ENCODE measurements at regions not wholly inside any gene's neighbourhood (a gene's known extent, or its start where the extent isn't known, plus 50 kb on each side); places are given as distances from the start of the nearest gene placed in this dataset.

- Histone ChIP-seq H3K4me3 (ENCODE audit: low read depth, low read length, poor library complexity, severe bottlenecking) (no peak overlapping the region), H3K4me2 (ENCODE audit: low read length) (no peak overlapping the region), H3K4me1 (ENCODE audit: insufficient read depth, low read length, poor library complexity, severe bottlenecking) (no peaks in the 10 kb centered on the region), H3K27ac (ENCODE audit: low read depth, low read length, poor library complexity, severe bottlenecking) (no peak overlapping the region), H3K79me2 (ENCODE audit: insufficient read depth, low read depth, low read length) (no peaks in the 10 kb centered on the region), H4K20me1 (ENCODE audit: insufficient read depth, low read length) (no peaks in the 10 kb centered on the region), H2AFZ (ENCODE audit: low read length) (no peak overlapping the region), H3K9me2 (ENCODE audit: insufficient read depth, low read length) (no peaks in the 10 kb centered on the region), H3K36me3 (ENCODE audit: insufficient read depth, low read length) (no peaks in the 10 kb centered on the region), H3K9me3 (ENCODE audit: low read length) (no peaks in the 10 kb centered on the region)
- DNase-seq (ENCODE audit: low spot score) = no peak
- no TSS peak for BruUV-seq (replicated peaks)
- CTCF ChIA-PET (ENCODE audit: unreplicated experiment) = no interaction called here
- TF ChIP-seq CTCF (conservative IDR thresholded peaks at IDR 0.05; ENCODE audit: low read length) (no peak), EZH2phosphoT487 (IDR thresholded peaks at IDR 0.05; ENCODE audit: borderline replicate concordance, low read depth, low read length) (no peak)
- intact Hi-C loops (cut with micrococcal nuclease; ENCODE audit: unreplicated experiment) = no loop called here
- POLR2A ChIA-PET = no interaction called here
Measured at GRCh38 chr18:75802681-75803080, 375.2 kb upstream of the SMIM21 start.

- Histone ChIP-seq H3K79me2 (ENCODE audit: insufficient read depth, low read depth, low read length) (no peaks in the 10 kb centered on the region), H3K36me3 (ENCODE audit: insufficient read depth, low read length) (no peaks in the 10 kb centered on the region), H3K27ac (ENCODE audit: low read depth, low read length, poor library complexity, severe bottlenecking) (no peak overlapping the region), H3K9me3 (ENCODE audit: low read length) (no peaks in the 10 kb centered on the region), H3K4me1 (ENCODE audit: insufficient read depth, low read length, poor library complexity, severe bottlenecking) (no peaks in the 10 kb centered on the region), H3K4me3 (ENCODE audit: low read depth, low read length, poor library complexity, severe bottlenecking) (no peak overlapping the region), H2AFZ (ENCODE audit: low read length) (no peak overlapping the region), H3K4me2 (ENCODE audit: low read length) (no peak overlapping the region), H4K20me1 (ENCODE audit: insufficient read depth, low read length) (no peaks in the 10 kb centered on the region), H3K9me2 (ENCODE audit: insufficient read depth, low read length) (no peaks in the 10 kb centered on the region)
- TF ChIP-seq CTCF (conservative IDR thresholded peaks at IDR 0.05; ENCODE audit: low read length) (no peak), EZH2phosphoT487 (IDR thresholded peaks at IDR 0.05; ENCODE audit: borderline replicate concordance, low read depth, low read length) (no peak)
- intact Hi-C loops (cut with micrococcal nuclease; ENCODE audit: unreplicated experiment) = no loop called here
- no TSS peak for BruUV-seq (replicated peaks)
- CTCF ChIA-PET (ENCODE audit: unreplicated experiment) = no interaction called here
- DNase-seq (ENCODE audit: low spot score) = no peak
- POLR2A ChIA-PET = no interaction called here
Measured at GRCh38 chr18:75801178-75801577, 373.7 kb upstream of the SMIM21 start.

- Histone ChIP-seq H3K4me3 (ENCODE audit: low read depth, low read length, poor library complexity, severe bottlenecking) (no peak overlapping the region), H3K4me2 (ENCODE audit: low read length) (no peak overlapping the region), H3K36me3 (ENCODE audit: insufficient read depth, low read length) (no peaks in the 10 kb centered on the region), H3K4me1 (ENCODE audit: insufficient read depth, low read length, poor library complexity, severe bottlenecking) (no peaks in the 10 kb centered on the region), H2AFZ (ENCODE audit: low read length) (no peak overlapping the region), H3K9me2 (ENCODE audit: insufficient read depth, low read length) (no peaks in the 10 kb centered on the region), H3K9me3 (ENCODE audit: low read length) (no peaks in the 10 kb centered on the region), H3K27ac (ENCODE audit: low read depth, low read length, poor library complexity, severe bottlenecking) (no peak overlapping the region), H3K79me2 (ENCODE audit: insufficient read depth, low read depth, low read length) (no peaks in the 10 kb centered on the region), H4K20me1 (ENCODE audit: insufficient read depth, low read length) (no peaks in the 10 kb centered on the region)
- no peak for TF ChIP-seq CTCF (conservative IDR thresholded peaks at IDR 0.05; ENCODE audit: low read length)
- TF ChIP-seq EZH2phosphoT487 (IDR thresholded peaks at IDR 0.05; ENCODE audit: borderline replicate concordance, low read depth, low read length) = no peak
- CTCF ChIA-PET (ENCODE audit: unreplicated experiment) = no interaction called here
- BruUV-seq (replicated peaks) = no TSS peak
- POLR2A ChIA-PET = no interaction called here
- no peak for DNase-seq (ENCODE audit: low spot score)
- intact Hi-C loops (cut with micrococcal nuclease; ENCODE audit: unreplicated experiment) = no loop called here
Measured at GRCh38 chr18:75800331-75800648, 372.8 kb upstream of the SMIM21 start.
